GM12878 (cell line): ENCODE measurements at regions not wholly inside any gene's neighbourhood (a gene's known extent, or its start where the extent isn't known, plus 50 kb on each side); places are given as distances from the start of the nearest gene placed in this dataset.

Experiments used
- ATAC-seq: fragments of 200-7000 bp; cut with Tn5 transposase; 3 replicates; pipeline ENCODE4 v1.9.1; 2020; ENCODE audit warnings: mild to moderate bottlenecking, moderate library complexity
- BruUV-seq: library from RNA; stranded (reverse); fragments of 400-500 nt; replicated peaks from 2 replicates; lab custom pipeline; 2021; lab: Mats Ljungman, UMichigan
- CTCF ChIA-PET: fragments of 300-600 bp; sonication (Branson Sonifier 250); formaldehyde crosslinking; extraction: SDS; loops from one replicate; lab custom pipeline; 2021; ENCODE audit warnings: inconsistent platforms; lab: Yijun Ruan, JAX
- POLR2A ChIA-PET: fragments of 350-600 bp; formaldehyde crosslinking; extraction: SDS; loops from one replicate; lab custom pipeline; 2021; ENCODE audit warnings: inconsistent platforms; lab: Charles Lee
- RAD21 ChIA-PET: fragments of 300-600 bp; sonication (Branson Sonifier 250); formaldehyde crosslinking; loops from one replicate; lab custom pipeline; 2023; ENCODE audit warnings: antibody characterized with exemption; ENCODE audit not compliant: unreplicated experiment; lab: Charles Lee
- SMC1A ChIA-PET: fragments of 300-600 bp; sonication (Branson Sonifier 250); formaldehyde crosslinking; loops from one replicate; lab custom pipeline; 2023; ENCODE audit not compliant: unreplicated experiment, uncharacterized antibody; lab: Charles Lee
- DNase-seq: peaks from one replicate; pipeline ENCODE4 v3.0.0-alpha.2; 2011; ENCODE audit warnings: low read depth, low spot score
- FAIRE-seq: peaks from 3 replicates; lab custom pipeline; 2011; peaks lifted over from hg19 to GRCh38; lab: Jason Lieb, UNC
- H2AFZ ChIP-seq: 2 replicates; pipeline ENCODE4 v1.6.0; 2011; ENCODE audit warnings: low read depth, low read length, control low read depth; ENCODE audit not compliant: control insufficient read depth
- H3K27ac ChIP-seq: 2 replicates; pipeline ENCODE4 v1.5.1; 2011; ENCODE audit warnings: control low read depth; ENCODE audit not compliant: control insufficient read depth, insufficient read depth
- H3K27me3 ChIP-seq, 2 experiments: replicated peaks in 1 of 2; 2 replicates each; pipeline versions ENCODE4 v1.6.0 to v1.6.1; 2011; ENCODE audit warnings: low read length in 1 of 2; ENCODE audit not compliant: control insufficient read depth in 2 of 2, insufficient read depth in 2 of 2
- H3K36me3 ChIP-seq, 2 experiments: 2 replicates each; pipeline ENCODE4 v1.5.1; 2011; ENCODE audit warnings: low read length in 1 of 2; ENCODE audit not compliant: control insufficient read depth in 2 of 2, insufficient read depth in 2 of 2
- H3K4me1 ChIP-seq: 2 replicates; pipeline ENCODE4 v1.6.1; 2011; ENCODE audit warnings: mild to moderate bottlenecking, low read length, moderate library complexity, mixed read lengths; ENCODE audit not compliant: control insufficient read depth, insufficient read depth
- H3K4me2 ChIP-seq: 2 replicates; pipeline ENCODE4 v1.6.0; 2011; ENCODE audit warnings: control low read depth; ENCODE audit not compliant: control insufficient read depth, insufficient read depth
- H3K4me3 ChIP-seq: fragments of 200-600 bp; sonication (generic); 2 replicates; pipeline ENCODE4 v1.5.1; 2016
- H3K79me2 ChIP-seq: 2 replicates; pipeline ENCODE4 v1.6.0; 2011; ENCODE audit warnings: low read length; ENCODE audit not compliant: control insufficient read depth, insufficient read depth
- H3K9ac ChIP-seq: 2 replicates; pipeline ENCODE4 v1.8.0; 2011; ENCODE audit warnings: low read length, control low read depth, mixed read lengths; ENCODE audit not compliant: control insufficient read depth, insufficient read depth
- H3K9me3 ChIP-seq: replicated peaks from 3 replicates; pipeline ENCODE4 v1.5.1; 2011; ENCODE audit warnings: mild to moderate bottlenecking, low read length; ENCODE audit not compliant: control insufficient read depth, insufficient read depth
- H4K20me1 ChIP-seq: 2 replicates; pipeline ENCODE4 v1.6.0; 2011; ENCODE audit not compliant: control insufficient read depth, insufficient read depth
- ATF2 ChIP-seq: IDR thresholded peaks from 2 replicates; pipeline ENCODE4 v1.6.1; 2012; ENCODE audit warnings: low read length, inconsistent platforms
- CREM ChIP-seq: IDR thresholded peaks from 2 replicates; pipeline ENCODE4 v1.6.1; 2014; ENCODE audit warnings: antibody characterized with exemption, low read depth
- IRF4 ChIP-seq: IDR thresholded peaks from 2 replicates; pipeline ENCODE4 v1.6.1; 2011; ENCODE audit warnings: low read depth, low read length
- NBN ChIP-seq: fragments of 450-650 bp; IDR thresholded peaks from 2 replicates; pipeline ENCODE4 v1.6.1; 2016
- PAX5 ChIP-seq: IDR thresholded peaks from 2 replicates; pipeline ENCODE4 v1.6.1; 2011; ENCODE audit warnings: low read depth, low read length, borderline replicate concordance
- RBBP5 ChIP-seq: fragments of 200-600 bp; sonication (generic); conservative IDR thresholded peaks from 2 replicates; pipeline ENCODE4 v1.6.1; 2016
- RELB ChIP-seq: fragments of 450-650 bp; IDR thresholded peaks from 2 replicates; pipeline ENCODE4 v1.6.1; 2017; ENCODE audit warnings: low read depth, mild to moderate bottlenecking, moderate library complexity
- RFX5 ChIP-seq: IDR thresholded peaks from 2 replicates; pipeline ENCODE4 v1.6.1; 2011; ENCODE audit warnings: low read depth, low read length, improper control_type of control experiment
- SMAD1 ChIP-seq: fragments of 450-650 bp; IDR thresholded peaks from 2 replicates; pipeline ENCODE4 v1.6.1; 2018; ENCODE audit warnings: mild to moderate bottlenecking, low read depth; ENCODE audit not compliant: partially characterized antibody
- SMARCA5 ChIP-seq: fragments of 450-650 bp; IDR thresholded peaks from 2 replicates; pipeline ENCODE4 v1.6.1; 2017; ENCODE audit warnings: mild to moderate bottlenecking
- ZBTB4 ChIP-seq: fragments of 450-650 bp; formaldehyde crosslinking; IDR thresholded peaks from 2 replicates; pipeline ENCODE4 v1.4.0; 2022; ENCODE audit warnings: mild to moderate bottlenecking, moderate library complexity
- WGBS: methylation state at CpG from one replicate; pipeline ENCODE4 v1.1.6; 2016; ENCODE audit warnings: low lambda C conversion rate; ENCODE audit not compliant: insufficient replicate concordance, insufficient coverage; ENCODE audit errors: missing lambda C conversion rate; 5-methylcytosine and 5-hydroxymethylcytosine counted together
- in situ Hi-C: fragments of 300-500 bp; cut with MboI; formaldehyde crosslinking; loops from 9 replicates; pipeline ENCODE4 v1.14.3; 2018; ENCODE audit warnings: mixed read lengths
- intact Hi-C: fragments of 100-400 bp; cut with micrococcal nuclease; formaldehyde crosslinking; loops from one replicate; pipeline ENCODE4 v1.14.2; 2022; ENCODE audit not compliant: unreplicated experiment
- TF ChIP-seq, protein P1 (sequence below): fragments of 450-650 bp; IDR thresholded peaks from 2 replicates; pipeline ENCODE4 v1.6.1; 2017; ENCODE audit warnings: antibody characterized with exemption, mild to moderate bottlenecking, moderate library complexity

DNA sequence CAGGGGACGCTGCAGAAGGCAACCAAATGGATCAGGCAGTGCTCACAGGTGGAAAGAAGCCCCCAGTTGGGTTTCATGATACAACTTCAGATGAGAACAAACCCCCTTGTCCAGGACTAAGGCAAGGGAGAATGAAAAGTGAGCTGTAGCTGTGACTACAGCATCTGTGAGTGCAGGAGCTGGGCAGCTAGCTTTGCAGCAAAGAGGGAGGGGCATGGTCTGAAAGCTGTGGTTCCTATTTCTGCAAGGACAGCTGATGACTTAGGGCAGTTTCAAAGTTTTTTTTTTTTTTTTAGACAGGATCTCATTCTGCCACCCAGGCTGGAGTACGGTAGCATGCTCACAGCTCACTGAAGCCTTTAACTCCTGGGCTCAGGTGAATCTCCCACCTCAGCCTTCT is 1317.4 kb upstream of the DIAPH2 start:
- 39% methylated on average over 2 of the region's 2 CpGs for WGBS
- RAD21 ChIA-PET = interaction anchor here (0.5 kb wide), 1 partner anchor 19 kb away, joined by 3 read pairs; no protein-coding TSS in a partner anchor
- Histone ChIP-seq H3K4me3 (no peak overlapping the region), H3K9me3 (no peaks in the 10 kb centered on the region), H3K4me2 (no peak overlapping the region), H2AFZ (no peak overlapping the region), H3K27ac (no peak overlapping the region), H3K79me2 (no peaks in the 10 kb centered on the region), H3K36me3 (no peaks in the 10 kb centered on the region), H4K20me1 (no peaks in the 10 kb centered on the region), H3K9ac (no peak overlapping the region), H3K27me3 (no peaks in the 10 kb centered on the region), H3K4me1 (no peaks in the 10 kb centered on the region)
- no TSS peak for BruUV-seq
- POLR2A ChIA-PET = no interaction called here
- in situ Hi-C loops (no loop called here), intact Hi-C loops (no loop called here)
- DNase-seq = no peak
- CTCF ChIA-PET = interaction anchor here (0.6 kb wide), 1 partner anchor 9 kb away, joined by 5 read pairs; no protein-coding TSS in a partner anchor
- no peak for FAIRE-seq
- SMC1A ChIA-PET = no interaction called here
- ATAC-seq = no peak
- no peak for TF ChIP-seq SMAD1
- no peak for TF ChIP-seq RELB
- TF ChIP-seq ZBTB4 = no peak
- TF ChIP-seq IRF4 = no peak
- TF ChIP-seq SMARCA5 = no peak
- no peak for TF ChIP-seq PAX5
- TF ChIP-seq, protein P1, sequence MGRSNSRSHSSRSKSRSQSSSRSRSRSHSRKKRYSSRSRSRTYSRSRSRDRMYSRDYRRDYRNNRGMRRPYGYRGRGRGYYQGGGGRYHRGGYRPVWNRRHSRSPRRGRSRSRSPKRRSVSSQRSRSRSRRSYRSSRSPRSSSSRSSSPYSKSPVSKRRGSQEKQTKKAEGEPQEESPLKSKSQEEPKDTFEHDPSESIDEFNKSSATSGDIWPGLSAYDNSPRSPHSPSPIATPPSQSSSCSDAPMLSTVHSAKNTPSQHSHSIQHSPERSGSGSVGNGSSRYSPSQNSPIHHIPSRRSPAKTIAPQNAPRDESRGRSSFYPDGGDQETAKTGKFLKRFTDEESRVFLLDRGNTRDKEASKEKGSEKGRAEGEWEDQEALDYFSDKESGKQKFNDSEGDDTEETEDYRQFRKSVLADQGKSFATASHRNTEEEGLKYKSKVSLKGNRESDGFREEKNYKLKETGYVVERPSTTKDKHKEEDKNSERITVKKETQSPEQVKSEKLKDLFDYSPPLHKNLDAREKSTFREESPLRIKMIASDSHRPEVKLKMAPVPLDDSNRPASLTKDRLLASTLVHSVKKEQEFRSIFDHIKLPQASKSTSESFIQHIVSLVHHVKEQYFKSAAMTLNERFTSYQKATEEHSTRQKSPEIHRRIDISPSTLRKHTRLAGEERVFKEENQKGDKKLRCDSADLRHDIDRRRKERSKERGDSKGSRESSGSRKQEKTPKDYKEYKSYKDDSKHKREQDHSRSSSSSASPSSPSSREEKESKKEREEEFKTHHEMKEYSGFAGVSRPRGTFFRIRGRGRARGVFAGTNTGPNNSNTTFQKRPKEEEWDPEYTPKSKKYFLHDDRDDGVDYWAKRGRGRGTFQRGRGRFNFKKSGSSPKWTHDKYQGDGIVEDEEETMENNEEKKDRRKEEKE = no peak
- TF ChIP-seq NBN = no peak
- no peak for TF ChIP-seq CREM
- no peak for TF ChIP-seq RFX5
- no peak for TF ChIP-seq RBBP5
- no peak for TF ChIP-seq ATF2
